CD1c-positive myeloid dendritic cell (primary cell): ENCODE measurements at regions not wholly inside any gene's neighbourhood (a gene's known extent, or its start where the extent isn't known, plus 50 kb on each side); places are given as distances from the start of the nearest gene placed in this dataset.

ENCODE experiments used
- DNase-seq: peaks from one replicate; pipeline ENCODE4 v3.0.0-alpha.2; 2016; ENCODE audit errors: extremely low spot score

DNA sequence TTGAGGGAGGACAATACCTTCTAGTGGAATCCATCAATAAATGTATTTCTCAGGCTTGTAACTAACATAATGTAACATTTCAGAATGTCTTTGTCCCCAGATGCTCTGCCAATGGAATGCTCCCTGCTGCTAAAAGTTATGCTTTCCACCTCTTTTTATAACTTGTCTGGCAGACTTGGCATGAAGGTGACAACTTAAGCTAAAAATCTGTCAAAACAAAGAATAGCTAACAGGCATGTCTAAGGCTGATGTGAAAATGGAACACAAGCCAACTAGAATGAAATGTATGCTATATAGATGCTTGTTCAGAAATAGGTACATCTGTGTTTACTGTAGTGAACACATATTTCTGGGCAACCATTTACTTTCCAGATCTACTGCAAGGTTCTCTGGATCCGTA, 467.9 kb downstream of the MRPL39 start:
- DNase-seq = no peak

GRCh38 chr21:25133939-25134338, 473.3 kb downstream of the MRPL39 start:
- no peak for DNase-seq

DNA sequence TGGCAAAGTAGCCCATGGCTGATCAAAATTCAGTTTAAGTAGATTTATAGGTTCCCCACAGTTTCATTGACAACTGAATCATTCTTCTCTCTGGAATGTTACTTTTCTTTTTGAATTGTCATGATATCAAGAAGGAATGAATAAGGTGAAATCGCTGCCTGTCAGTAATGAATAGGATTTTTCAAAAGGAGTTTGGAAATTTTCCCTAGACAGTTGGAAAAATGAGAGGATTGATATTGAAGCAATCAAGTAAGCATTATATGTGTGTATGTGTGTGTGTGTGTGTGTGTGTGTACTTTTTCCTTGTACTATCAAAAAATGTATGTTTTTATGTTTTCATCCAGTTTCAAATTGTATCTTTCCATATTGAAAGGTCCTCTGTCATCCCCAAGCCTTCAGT, 479.5 kb downstream of the MRPL39 start:
- no peak for DNase-seq

- DNase-seq = no peak
These were observed 480.3 kb downstream of the MRPL39 start for GRCh38 chr21:25127007-25127406.

DNA sequence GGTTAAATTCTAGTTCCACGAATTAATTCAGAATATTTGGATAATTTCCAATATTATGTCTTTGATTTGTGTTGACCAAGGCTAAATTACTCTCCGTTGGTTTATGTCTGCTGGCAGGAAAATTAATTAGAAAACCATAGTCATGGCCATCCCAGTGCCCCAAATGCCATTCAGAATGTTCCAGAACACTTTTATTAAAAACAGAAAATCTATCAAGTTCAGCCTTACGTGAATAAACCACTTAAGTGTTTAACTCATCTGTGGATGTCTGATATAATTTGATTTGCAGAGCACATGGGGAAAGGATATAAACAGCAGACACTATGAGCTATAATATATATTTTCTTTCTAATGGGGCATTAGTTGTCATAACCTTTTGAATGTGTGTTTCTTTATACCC, 480.7 kb downstream of the MRPL39 start:
- DNase-seq = no peak

- DNase-seq = no peak
These were observed 488.6 kb downstream of the MRPL39 start for GRCh38 chr21:25118648-25119047.

GRCh38 chr21:25115021-25115420, 492.3 kb downstream of the MRPL39 start:
- no peak for DNase-seq

DNA sequence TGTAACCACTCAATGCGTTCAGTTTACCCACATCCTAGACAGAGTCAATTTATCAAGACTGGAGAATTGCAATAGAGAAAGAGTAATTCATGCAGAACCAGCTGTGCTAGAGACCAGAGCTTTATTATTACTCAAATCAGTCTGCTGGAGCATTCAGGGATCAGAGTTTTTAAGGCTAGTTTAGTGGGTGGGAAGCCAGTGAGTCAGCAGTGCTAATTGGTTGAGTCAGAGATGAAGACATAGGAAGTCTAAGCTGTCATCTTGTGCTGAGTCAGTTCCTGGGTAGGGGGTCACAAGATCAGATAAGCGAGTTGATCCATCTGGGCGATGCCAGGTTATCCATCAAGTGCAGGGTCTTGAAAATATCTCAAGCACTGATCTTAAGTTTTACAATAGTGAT, 499.6 kb downstream of the MRPL39 start:
- DNase-seq = no peak

DNA sequence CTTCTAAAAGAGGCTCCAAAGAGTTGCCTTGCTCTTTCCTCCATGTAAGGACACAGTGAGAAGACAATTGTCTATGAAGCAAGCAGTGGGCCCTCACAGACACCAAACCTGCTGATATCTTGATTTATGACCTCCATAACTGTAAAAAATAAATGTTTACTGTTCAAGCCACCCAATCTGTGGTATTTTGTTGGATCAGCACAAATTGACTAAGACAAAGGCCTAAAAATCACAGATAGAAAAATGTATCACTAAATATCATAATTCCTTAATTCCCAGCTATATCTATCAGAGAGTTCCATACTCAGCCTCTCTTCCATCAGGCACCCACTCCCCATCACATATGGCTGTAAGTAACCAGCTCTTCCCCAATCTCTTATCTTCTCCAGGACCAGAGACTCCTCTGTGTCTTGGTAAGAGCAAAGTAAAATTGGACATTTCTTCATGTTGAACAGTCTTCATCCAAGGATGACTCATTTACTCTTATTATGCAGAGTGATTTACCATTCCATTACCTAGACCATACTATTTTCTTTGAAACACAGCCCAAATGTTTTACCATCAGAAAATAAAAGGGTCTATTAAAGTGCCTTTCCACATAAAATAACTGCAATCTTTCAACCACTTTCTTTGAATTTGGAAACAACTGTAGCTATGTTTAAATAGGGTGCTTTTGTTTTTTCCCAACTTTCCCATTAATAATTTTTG, 503.6 kb downstream of the MRPL39 start:
- no peak for DNase-seq

DNA sequence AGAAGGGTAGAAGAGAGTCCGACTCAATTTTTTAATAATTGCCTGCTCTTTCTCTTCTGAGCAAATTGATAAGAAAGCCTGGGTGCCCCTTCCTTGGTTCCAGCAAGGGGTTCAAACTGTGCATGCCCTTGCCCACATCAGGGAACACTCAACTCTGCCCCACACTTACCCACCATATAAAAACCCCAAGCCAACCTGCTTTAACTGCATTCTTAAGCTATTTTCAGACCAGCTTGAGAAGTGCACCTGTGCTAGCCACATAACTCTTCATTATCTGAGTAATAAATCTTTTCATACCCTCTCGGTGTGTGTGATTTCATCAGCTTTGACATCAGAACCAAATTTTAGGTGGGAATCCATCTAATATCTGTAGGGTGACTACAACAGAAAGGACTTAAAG, 509.6 kb downstream of the MRPL39 start:
- DNase-seq = no peak

- DNase-seq = no peak
These were observed 512.6 kb downstream of the MRPL39 start for GRCh38 chr21:25094695-25095094.

GRCh38 chr21:25092441-25093011, 514.8 kb downstream of the MRPL39 start:
- no peak for DNase-seq

DNA sequence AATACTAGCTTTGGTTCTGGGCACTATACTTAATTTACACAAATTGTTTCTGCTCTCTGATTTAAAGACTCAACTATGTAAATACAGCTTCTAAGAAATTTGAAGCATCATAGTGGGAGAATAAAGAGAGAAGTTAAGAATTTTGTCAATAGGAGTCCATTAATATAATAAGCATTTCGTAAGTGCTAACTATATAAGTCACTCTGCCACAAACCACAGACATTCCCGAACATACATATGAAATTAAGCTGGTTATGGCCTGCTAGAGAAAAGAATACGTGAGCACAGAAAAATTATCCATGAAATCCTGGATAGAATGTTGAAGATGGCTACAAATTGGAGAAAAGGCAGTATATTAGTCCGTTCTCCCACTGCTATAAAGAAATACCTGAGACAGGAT, 526.2 kb downstream of the MRPL39 start:
- DNase-seq = no peak

- DNase-seq = no peak
These were observed 526.6 kb downstream of the MRPL39 start for GRCh38 chr21:25080661-25081060.

DNA sequence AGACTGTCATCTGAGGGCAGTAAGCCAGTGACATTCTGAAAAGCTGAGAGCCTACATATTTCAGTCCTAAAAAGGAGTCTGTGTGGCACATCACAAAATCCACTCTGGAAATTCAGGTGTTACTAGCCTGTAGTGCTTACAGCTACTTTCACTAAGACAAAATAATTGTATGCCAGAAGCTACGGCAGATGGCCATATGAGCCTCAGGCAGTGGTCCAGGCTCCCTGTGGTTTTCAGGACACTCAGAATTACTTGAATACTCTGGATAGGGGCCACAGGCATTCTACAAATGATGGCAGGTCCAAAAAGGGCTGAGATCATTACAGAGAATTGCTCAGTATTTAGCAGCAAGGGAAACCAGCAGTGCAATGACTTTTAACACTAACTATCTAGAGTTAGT, 527.1 kb downstream of the MRPL39 start:
- no peak for DNase-seq

- DNase-seq = no peak
These were observed 528.2 kb downstream of the MRPL39 start for GRCh38 chr21:25079053-25079452.

DNA sequence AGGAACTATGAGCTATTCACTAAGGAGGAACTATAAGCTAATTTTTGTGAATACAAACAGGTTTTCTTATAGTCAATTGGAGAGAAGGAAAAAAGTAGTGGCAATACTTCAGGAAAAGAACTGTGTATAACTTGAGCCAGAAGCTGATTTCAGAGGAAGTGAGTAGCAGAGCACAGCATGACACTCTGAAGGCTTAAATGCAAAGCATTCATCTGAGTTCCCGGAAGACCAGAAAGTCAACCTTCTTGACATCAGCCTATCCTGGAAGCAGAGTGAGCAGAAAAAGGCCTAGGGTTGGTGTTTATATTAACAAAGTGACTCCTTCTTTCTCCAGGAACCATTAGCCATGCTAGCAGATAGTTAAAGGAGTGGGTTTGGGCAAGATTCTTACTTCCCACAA, 545.2 kb downstream of the MRPL39 start:
- DNase-seq = no peak

GRCh38 chr21:25054689-25055088, 552.6 kb downstream of the MRPL39 start:
- DNase-seq = no peak

- no peak for DNase-seq
These were observed 567.6 kb downstream of the MRPL39 start for GRCh38 chr21:25039461-25040380.

DNA sequence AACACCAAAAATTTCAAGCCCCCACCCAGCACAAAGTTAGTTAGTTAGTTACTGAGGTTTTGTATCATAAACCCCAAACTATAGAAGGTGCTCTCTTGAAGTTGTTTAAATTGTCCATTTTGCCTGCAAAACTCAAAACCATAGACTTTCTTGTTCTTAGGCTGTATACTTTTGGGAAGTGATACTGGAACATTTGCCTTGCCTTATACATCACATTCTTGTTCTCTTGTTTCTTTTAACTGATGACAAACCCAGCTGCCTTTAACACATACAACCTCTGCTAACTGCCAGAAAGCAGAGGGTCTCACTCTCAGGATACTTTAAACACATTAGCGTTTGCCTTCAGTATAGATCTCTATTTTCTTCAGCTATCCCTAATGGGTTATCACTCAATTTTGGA, 570.5 kb downstream of the MRPL39 start:
- DNase-seq = no peak

DNA sequence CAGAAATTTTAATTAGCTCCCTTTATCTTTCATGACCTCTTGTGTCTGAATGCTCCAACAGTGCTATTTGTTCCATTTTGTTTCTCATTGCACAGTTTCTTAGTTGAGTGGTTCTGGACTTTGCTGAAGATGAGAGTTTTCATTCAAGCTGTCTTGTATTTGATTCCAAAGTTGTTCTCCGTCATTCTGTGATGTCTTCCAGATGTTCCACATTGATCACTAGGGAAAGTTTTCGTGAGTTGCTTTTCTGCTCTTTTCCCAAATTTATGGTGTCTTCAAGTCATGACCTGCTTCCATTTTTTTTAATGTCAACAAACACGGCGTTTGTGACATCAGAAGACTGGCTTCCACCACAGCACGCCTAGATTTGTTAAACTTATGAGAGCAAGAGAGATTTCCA, 575.5 kb downstream of the MRPL39 start:
- no peak for DNase-seq

GRCh38 chr21:25029580-25029979, 577.7 kb downstream of the MRPL39 start:
- no peak for DNase-seq

DNA sequence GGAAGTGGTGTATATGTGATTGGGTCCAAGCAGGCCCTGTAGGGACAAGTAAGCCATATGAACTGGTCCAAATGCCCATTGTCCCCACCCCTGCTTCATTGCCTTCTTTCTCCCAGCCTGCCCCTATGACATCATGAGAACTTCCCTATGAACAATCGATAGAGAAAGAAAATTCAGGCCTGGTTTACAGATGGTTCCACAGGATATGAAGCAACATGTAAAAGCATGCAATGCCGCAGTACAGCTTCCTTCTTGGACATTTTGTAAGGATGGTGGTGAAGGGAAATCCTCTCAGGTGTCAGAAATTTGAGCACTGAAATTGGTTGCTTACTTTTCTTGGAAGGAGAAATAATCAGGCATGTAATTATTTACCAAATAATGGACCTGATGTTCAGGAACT, 581.7 kb downstream of the MRPL39 start:
- DNase-seq = no peak
